Body of pancreas (tissue), 4 donors: ENCODE measurements at regions not wholly inside any gene's neighbourhood (a gene's known extent, or its start where the extent isn't known, plus 50 kb on each side); places are given as distances from the start of the nearest gene placed in this dataset.

ENCODE experiments used
- POLR2A ChIP-seq, 3 donors: fragments of 450-650 bp; IDR thresholded peaks; one replicate each; pipeline ENCODE4 v1.6.1; 2016; ENCODE audit warnings: antibody characterized with exemption in 3 of 3, mild to moderate bottlenecking in 2 of 3
- TF ChIP-seq, protein P1 (sequence below), 7 experiments: fragments of 450-650 bp in 4 of 7; fragments of 200-600 bp in 3 of 7; sonication (generic) in 3 of 7; IDR thresholded peaks; one replicate each; pipeline ENCODE4 v1.5.1; 2016 to 2019; ENCODE audit warnings: antibody characterized with exemption in 7 of 7

DNA sequence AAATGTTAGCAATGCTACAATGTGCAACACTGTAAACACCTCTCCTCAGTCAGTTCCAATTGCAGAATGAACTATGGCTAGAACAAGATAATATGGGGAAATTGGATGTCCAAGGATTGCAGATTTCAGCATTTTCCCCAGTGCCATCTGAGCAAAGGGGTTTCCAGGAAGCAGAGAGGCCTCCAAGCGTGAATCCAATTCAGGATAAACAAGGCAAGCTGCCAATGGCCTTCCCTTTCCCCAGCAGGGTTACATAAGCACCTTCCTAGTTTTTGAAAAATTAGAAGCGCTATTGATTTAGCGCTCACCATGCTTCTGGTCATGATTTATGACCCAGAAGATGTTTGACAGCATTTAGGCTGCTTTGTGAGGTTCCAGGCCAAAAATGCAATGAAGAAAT, 223.0 kb upstream of the GATB start:
- TF ChIP-seq, protein P1, sequence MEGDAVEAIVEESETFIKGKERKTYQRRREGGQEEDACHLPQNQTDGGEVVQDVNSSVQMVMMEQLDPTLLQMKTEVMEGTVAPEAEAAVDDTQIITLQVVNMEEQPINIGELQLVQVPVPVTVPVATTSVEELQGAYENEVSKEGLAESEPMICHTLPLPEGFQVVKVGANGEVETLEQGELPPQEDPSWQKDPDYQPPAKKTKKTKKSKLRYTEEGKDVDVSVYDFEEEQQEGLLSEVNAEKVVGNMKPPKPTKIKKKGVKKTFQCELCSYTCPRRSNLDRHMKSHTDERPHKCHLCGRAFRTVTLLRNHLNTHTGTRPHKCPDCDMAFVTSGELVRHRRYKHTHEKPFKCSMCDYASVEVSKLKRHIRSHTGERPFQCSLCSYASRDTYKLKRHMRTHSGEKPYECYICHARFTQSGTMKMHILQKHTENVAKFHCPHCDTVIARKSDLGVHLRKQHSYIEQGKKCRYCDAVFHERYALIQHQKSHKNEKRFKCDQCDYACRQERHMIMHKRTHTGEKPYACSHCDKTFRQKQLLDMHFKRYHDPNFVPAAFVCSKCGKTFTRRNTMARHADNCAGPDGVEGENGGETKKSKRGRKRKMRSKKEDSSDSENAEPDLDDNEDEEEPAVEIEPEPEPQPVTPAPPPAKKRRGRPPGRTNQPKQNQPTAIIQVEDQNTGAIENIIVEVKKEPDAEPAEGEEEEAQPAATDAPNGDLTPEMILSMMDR (IDR thresholded peaks at IDR 0.05): no peak
- no peak for TF ChIP-seq POLR2A (IDR thresholded peaks at IDR 0.05)
